PFSK-1 (cell line): ENCODE measurements at regions not wholly inside any gene's neighbourhood (a gene's known extent, or its start where the extent isn't known, plus 50 kb on each side); places are given as distances from the start of the nearest gene placed in this dataset.

Experiments
- POLR2AphosphoS5 ChIP-seq: IDR thresholded peaks from 2 replicates; pipeline ENCODE4 v1.6.1; 2012; ENCODE audit warnings: low read depth, mild to moderate bottlenecking, control low read depth, low read length, moderate library complexity
- SIN3A ChIP-seq: IDR thresholded peaks from 2 replicates; pipeline ENCODE4 v1.6.1; 2012; ENCODE audit warnings: mild to moderate bottlenecking, low read length, moderate library complexity, borderline replicate concordance; ENCODE audit not compliant: insufficient read depth
- TAF1 ChIP-seq: IDR thresholded peaks from 2 replicates; pipeline ENCODE4 v1.6.1; 2012; ENCODE audit warnings: low read length, control low read depth, borderline replicate concordance; ENCODE audit not compliant: insufficient read depth
- TF ChIP-seq, protein P1 (sequence below), 2 experiments: IDR thresholded peaks; 2 replicates each; pipeline versions ENCODE4 v1.6.1 to v1.8.0; 2011 to 2012; ENCODE audit warnings: low read depth in 2 of 2, low read length in 2 of 2, control low read depth in 1 of 2, inconsistent platforms in 1 of 2, mild to moderate bottlenecking in 1 of 2, moderate library complexity in 1 of 2; ENCODE audit not compliant: insufficient read depth in 1 of 2

DNA sequence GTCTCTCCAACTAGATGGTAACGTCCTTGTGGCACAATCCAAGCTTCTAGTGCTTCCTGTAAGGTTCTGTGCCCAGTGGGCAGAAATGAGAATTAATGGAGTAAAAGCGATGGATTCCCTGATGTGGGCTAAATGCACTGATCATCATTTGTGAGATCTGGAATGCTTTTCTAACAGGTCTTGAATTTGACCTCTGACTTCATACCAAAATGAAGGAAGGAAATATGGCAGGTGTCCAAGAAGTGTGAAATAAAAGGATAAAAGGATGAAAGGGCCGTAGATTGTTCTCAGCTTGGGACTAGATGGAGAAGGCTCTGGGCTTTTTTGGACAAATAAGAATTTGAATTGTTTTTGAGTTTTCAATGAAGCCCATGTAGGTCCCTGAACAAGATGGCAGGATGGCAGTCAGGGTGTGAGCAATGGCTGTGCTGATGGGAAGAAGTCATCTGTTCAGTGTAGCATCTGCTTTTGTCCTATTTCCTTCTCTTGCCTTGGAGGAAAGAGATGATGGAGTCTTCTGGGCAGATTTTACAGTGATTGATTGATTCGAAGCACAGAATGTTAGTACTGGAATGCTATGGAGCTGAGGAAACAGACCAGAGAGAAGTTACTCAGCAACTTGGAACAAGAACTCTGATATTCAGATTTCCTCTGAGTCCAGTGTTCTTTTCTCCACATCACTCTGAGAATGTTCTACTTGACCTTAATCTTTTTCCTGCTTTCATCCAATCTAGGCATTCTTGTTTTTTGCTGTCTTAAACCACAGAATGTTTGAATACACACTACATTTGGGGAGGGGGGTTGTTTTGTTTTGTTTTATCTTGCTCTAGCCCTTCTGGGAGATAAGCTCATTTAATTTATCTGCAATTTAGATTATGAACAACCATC lies 286.0 kb downstream of the HLX start:
- TF ChIP-seq TAF1 = no peak
- no peak for TF ChIP-seq POLR2AphosphoS5
- no peak for TF ChIP-seq SIN3A
- TF ChIP-seq, protein P1, sequence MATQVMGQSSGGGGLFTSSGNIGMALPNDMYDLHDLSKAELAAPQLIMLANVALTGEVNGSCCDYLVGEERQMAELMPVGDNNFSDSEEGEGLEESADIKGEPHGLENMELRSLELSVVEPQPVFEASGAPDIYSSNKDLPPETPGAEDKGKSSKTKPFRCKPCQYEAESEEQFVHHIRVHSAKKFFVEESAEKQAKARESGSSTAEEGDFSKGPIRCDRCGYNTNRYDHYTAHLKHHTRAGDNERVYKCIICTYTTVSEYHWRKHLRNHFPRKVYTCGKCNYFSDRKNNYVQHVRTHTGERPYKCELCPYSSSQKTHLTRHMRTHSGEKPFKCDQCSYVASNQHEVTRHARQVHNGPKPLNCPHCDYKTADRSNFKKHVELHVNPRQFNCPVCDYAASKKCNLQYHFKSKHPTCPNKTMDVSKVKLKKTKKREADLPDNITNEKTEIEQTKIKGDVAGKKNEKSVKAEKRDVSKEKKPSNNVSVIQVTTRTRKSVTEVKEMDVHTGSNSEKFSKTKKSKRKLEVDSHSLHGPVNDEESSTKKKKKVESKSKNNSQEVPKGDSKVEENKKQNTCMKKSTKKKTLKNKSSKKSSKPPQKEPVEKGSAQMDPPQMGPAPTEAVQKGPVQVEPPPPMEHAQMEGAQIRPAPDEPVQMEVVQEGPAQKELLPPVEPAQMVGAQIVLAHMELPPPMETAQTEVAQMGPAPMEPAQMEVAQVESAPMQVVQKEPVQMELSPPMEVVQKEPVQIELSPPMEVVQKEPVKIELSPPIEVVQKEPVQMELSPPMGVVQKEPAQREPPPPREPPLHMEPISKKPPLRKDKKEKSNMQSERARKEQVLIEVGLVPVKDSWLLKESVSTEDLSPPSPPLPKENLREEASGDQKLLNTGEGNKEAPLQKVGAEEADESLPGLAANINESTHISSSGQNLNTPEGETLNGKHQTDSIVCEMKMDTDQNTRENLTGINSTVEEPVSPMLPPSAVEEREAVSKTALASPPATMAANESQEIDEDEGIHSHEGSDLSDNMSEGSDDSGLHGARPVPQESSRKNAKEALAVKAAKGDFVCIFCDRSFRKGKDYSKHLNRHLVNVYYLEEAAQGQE (IDR thresholded peaks at IDR 0.05; ENCODE audit: insufficient read depth in 1 of 2, low read depth in 2 of 2, low read length in 2 of 2) = no peak
